8988T (cell line): ENCODE measurements at regions not wholly inside any gene's neighbourhood (a gene's known extent, or its start where the extent isn't known, plus 50 kb on each side); places are given as distances from the start of the nearest gene placed in this dataset.
"Not testable (repeated sequence)": the region's sequence is repeated elsewhere in the genome, so short reads cannot be mapped to it uniquely, and the experiment has no call there.

Source experiments
- DNase-seq: peaks from one replicate; pipeline ENCODE4 v3.0.0; 2011

DNA sequence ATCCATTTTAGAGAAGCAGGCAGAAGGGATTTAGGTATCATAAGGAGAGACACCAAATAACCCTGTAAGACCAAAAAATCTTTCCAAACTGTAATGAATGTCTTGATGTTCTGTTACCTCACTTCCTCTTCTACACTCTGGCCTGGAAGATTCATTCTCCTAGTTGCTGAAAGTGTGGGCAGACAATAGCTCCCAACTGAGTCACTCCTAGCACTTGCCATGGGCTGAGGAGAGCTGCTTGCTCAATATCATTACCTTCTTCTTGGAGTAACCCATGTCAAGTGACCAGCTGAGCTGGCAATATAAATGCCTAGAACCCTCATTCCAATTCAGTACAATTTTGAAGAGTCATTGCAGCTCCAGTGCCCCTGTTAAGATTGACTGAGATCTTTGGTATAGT lies 1985.5 kb upstream of the CDH6 start:
- no peak for DNase-seq

DNA sequence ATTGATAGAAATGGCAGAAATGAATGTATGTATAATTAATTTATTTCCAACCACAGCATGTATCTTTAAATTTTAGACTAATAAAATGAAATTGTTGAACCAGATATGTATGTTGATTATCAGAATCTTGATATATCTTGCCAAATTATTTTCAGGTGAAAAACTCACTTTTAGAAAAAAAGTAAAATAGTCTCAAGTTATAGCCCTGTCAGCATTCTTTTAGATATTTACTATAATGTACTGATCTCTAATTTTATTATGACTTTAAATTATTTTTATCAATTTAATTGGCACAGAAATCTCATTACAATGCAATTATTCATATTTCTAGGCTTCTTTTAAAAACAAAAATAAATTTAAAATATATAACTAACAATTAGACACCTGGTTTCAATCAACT lies 1990.4 kb upstream of the CDH6 start:
- no peak for DNase-seq

DNA sequence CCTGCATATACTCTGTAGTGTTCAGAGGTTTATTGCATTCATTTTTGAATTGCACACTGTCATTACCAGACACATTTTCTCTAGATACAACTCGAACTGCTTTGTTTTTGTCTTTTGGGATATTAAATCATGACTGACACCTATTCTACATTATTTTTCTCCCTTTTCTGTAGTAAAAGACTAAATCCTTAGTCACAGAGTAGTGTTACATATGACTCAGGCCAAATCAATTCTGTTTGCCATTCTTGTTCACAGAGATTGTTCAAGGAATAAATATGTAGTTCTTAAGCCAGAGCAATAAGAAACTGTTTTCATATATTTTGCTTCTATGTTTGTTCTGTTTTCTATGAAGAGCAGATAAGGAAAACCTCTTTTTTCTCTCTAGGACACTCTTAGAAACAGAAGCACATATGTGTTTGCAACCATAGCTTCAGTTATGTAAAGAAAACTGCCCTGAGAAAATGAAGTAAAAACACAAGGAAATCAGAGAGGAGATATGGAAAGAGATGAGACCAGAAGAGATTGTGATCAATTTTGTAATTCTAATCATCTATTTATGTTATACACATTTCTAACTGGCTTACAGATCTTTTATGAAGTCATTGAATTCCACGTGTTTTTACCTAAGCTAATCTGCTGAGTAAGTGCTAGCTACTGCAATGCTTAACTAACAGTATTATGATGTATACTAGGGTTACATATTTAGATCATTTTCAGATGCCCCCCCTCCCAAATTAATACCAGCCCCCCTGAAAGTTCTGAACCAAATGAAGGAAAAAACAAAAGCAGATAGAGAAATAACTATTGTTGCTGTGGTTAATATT lies 1995.6 kb upstream of the CDH6 start:
- peak; percentile 23 for DNase-seq

DNA sequence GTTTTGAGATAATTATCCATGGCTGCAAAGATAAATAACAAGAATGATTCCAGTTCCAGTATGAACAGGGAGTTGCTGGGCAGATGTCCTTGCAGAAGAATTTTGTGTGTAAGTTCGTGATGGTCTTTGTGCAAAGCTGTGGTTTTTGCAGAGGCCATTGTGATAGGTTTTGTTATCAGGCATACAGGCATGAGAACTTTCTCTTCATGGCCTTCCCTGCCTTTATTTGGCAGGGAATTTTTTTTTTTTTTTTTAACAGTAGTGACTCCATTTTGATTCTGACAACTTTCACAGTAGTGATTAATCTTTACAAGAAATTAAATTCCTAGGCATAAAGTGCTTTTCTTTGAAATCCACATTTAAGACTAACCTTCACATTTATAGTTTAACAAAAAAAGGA lies 1999.5 kb upstream of the CDH6 start:
- no peak for DNase-seq

DNA sequence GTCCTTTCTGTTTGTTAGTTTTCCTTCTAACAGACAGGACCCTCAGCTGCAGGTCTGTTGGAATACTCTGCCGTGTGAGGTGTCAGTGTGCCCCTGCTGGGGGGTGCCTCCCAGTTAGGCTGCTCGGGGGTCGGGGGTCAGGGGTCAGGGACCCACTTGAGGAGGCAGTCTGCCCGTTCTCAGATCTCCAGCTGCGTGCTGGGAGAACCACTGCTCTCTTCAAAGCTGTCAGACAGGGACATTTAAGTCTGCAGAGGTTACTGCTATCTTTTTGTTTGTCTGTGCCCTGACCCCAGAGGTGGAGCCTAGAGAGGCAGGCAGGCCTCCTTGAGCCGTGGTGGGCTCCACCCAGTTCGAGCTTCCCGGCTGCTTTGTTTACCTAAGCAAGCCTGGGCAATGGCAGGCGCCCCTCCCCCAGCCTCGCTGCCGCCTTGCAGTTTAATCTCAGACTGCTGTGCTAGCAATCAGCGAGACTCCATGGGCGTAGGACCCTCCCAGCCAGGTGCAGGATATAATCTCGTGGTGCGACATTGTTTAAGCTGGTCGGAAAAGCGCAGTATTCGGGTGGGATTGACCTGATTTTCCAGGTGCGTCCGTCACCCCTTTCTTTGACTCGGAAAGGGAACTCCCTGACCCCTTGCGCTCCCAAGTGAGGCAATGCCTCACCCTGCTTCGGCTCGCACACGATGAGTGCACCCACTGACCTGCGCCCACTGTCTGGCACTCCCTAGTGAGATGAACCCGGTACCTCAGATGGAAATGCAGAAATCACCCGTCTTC lies 2002.0 kb upstream of the CDH6 start:
- not testable (repeated sequence) for DNase-seq

DNA sequence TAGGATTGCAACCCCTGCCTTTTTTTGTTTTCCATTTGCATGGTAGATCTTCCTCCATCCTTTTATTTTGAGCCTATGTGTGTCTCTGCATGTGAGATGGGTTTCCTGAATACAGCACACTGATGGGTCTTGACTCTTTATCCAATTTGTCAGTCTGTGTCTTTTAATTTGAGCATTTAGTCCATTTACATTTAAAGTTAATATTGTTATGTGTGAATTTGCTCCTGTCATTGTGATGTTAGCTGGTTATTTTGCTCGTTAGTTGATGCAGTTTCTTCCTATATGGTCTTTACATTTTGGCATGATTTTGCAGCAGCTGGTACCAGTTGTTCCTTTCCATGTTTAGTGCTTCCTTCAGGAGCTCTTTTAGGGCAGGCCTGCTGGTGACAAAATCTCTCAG lies 2003.1 kb upstream of the CDH6 start:
- not testable (repeated sequence) for DNase-seq

DNA sequence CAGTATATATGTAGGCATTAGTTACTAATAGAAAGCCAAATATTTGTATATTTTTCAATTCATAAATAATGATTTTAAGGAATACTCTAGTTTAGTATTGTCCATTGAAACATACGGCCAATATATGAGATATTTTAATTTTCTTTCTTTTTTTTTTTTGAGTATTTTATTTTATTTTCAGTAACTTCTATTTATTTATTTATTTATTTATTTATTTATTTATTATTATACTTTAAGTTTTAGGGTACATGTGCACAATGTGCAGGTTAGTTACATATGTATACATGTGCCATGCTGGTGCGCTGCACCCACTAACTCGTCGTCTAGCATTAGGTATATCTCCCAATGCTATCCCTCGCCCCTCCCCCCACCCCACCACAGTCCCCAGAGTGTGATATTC lies 2007.1 kb upstream of the CDH6 start:
- DNase-seq = not testable (repeated sequence)

DNA sequence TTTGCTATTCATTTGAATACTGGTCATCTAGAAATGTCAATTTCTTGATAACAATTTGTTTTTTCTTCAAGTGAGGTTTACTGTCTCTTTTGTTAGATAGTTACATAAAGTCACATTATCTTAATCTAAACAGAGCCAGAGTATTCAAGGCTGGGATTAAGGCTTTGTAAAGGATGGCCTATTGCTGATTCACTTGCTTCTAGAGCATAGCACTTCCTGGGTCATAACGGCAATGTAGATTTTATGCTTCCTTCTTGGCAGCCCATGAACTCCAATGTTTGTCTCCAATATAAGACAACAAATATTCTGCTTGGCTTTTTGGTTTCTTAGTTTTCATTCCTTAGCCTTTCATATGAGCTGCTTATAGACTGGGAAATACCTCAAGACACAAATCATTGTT lies 2007.9 kb upstream of the CDH6 start:
- no peak for DNase-seq

DNA sequence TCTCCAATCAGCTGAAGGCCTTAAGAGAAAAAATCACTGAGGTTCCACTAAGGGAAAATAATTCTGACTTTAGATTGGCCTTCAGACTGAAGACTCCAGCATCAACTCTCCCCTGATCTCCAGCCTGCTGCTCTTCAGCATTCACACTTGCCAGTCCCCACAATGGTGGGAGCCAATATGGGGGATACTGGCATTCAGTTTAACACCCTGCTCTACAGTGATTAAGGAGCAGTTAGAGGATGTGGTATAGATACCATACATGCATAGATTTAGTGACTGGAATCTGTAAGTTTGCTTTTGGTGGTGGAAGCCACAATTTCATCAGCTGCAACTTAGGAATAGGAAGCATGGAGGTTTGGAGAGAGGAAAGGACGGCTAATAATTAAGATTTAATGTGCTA lies 2017.7 kb upstream of the CDH6 start:
- DNase-seq = no peak

DNA sequence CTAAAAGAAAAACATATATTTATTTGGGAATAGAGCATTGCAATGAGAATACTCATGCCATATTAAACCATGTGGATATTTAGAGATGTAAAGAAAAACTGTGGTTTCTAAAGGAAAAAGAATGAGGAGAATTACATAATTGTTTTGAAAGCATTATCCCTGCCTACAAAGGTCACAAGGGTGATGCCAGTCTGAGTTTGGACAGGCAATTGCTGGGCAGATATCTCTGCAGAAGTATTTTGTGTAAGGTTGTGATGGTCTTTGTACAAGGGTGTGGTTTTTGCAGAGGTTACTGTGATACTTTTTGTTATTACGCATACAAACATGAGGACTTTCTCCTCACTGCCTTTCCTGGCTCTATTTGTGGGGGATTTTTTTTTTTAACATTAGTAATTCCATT lies 2022.9 kb upstream of the CDH6 start:
- DNase-seq = no peak

DNA sequence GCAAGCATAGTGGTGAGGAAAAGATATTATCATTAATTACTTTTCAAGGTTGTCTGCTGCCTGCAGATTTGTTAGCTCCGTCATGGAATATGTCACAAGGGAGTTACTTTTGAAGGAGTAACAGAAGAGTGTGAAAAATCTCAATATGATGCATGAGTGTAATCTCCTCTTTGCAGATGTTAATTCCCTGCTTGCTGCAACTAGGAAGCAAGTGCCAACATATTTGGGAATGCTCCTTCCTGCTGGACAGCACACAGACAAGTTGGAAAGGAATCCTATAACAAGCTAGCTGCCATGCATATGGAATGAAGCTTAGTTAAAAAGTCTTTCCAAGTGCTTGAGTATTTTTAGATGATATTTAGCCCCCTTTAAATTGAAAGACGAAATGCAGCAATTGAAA lies 2023.6 kb upstream of the CDH6 start:
- DNase-seq = no peak

DNA sequence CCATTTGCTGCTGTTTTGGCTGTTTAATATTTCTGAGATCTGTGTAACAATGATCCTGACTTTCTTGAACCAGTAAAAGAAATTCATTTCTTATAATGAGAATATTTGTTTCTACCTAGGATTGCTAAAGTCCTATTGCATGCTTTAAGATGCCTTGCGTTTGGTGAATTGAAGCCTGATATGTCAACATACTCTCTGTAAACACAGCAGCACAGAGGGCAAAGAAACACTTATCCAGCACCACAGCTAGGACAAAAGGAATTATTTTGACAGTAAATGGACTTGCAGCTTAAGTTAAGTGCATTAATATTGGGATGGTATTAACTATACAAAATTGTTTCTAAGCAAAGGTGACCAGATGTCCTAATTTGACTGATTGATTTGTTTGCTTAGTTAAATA lies 2031.2 kb upstream of the CDH6 start:
- DNase-seq = no peak

DNA sequence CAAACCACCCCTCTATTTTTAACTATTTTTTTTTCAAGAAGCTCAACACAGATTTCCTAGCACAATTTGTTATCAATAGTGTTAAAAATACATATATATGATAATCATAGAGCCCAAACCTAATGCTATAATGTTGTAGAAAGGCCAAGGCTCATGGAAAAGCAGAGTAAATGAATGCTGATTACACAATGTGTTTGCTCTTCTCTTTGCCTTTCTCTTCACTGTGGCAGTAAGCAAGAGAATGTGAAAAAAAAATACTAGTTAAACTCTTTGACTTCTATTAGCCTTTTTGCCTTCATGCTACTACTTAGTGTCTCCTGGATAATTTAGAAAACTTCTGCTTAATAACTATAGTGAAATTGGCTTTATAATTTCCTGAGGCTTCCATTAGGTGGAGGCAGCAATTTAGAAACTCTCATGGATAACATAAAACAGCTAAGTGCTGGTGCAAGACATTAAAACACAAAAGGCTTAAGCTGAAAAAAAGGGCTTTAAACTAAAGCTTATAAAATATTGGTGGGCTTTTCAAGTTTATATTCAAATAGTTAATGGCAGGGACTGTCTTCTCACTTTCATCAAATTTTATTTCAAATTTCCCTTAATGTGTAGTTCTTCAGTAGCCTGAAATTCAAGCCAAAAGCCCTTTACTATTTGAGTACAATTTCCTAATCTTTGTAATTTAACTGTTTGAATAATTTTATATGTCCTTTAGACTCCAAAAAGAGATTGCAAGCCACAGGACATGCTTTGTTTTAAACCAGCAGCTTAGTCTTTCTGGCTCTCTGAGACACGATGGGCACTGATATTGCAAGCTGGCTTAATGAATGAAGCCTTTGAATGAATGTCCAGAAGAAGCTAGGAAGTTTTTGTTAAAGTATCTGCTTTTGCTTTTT lies 2031.8 kb upstream of the CDH6 start:
- no peak for DNase-seq

DNA sequence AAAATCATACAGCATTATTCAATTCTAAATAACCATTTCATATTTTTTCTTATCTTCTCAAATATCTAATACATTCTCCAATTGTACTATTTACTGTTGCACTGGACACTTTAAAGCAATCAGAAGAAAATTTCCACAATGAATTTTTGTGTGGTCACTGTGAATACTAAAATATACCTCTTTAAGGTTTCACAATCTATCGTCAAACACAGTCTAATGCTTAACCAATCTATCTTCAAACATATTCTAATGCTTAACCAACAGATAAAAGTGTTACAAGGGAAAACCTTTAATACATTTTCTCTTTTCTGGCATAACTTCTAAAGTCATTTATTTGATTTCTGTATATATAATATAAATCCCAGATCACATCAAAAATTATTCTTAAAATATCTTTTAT lies 2035.5 kb upstream of the CDH6 start:
- DNase-seq = no peak

DNA sequence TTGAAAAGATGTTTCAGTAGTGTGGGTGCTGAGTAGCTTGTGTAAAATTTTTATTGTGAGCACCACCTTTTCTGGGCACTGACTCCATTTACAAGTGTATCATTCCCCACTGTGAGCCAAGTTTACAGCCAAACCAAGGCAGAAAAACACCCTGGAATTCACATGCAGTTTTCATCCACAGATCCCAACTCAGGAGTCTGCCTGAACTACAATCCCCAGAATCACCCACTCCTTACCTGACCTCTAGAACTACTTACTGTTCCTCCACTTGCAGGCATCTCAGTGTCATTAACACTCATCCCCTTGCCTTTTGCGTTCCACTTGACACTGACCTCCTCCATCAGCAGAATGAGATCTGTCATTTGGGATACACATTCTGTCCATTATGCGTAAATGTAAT lies 2042.6 kb upstream of the CDH6 start:
- DNase-seq = no peak

DNA sequence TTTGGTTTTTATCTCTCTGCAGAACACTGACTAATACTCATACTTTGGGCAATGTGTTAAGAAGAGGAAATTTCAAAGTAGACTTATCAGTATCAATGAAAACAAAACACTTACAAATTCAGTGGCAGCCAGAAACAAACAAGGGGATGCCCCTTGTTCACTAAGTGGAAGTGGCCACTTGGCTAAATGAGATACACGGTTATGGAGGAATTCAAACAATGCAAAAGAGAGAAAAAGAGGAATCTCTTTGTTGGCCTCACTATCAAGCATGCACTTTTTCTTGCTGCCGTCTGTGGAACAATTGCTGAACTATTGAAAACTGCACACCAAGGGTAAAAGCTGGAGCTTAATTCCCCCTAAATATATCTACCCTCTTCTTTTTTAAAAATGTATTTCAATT lies 2044.9 kb upstream of the CDH6 start:
- DNase-seq = no peak

DNA sequence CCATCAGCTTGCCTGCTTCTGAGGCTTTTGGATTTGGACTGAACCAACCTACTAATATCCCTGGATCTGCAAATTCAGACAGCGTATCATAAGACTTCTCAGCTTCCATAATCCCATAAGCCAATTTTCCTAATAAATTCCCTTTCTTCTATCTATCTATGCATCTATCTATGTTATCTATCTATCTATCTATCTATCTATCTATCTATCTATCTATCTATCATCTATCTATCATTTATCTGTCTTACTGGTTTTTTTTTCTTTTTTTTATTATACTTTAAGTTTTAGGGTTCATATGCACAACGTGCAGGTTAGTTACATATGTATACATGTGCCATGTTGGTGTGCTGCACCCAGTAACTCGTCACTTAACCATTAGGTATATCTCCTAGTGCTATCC lies 2045.4 kb upstream of the CDH6 start:
- no peak for DNase-seq

DNA sequence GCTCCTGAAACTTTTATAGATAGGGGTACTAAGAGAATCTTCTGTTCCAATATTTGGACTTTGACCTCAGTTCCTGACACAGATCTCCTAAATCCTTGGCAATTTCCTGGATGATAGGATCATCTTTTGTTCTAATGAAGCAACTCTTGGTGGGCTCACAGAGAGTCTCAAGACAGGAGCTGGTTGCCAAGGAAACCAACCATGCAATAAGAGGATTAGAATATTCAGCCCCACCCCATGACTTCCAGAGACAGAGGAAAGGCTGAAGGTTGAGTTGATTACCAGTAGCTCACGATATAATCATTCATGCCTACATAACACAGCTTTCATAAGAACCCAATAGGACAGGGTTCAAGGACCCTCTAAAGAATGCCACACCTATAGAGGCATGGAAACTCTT lies 2050.2 kb upstream of the CDH6 start:
- DNase-seq = no peak

DNA sequence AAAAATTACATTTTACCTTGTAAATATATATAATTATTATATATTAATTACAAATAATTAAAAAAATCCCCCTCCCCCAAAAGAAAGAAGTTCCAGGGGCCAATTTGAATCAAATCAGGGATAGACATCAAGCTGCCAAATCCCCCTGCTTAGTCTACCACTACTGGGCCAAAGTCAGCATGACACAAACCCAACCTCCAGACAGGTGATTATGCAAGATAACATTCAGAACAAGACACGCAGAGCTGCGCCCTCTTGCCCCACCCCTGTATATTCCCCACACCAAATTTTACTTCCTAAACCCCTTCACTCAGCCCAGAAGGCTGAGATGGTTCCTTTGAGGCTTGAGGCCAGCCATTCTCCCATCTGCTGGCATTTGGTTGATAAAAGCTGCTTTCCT lies 2059.1 kb upstream of the CDH6 start:
- DNase-seq = no peak

DNA sequence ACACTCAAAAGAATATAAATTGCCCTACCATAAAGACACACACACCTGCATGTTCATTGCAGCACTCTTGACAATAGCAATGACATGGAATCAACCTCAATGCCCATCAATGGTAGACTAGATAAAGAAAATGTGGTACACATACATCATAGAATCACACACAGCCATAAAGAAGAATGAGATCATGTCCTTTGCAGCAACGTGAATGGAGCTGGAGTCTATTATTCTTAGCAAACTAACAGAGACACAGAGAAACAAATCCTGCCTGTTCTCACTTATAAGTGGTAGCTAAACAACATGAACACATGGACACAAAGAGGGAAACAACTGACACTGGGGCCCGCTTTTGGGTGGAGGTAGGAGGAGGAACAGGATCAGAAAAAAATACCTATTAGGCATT lies 2062.2 kb upstream of the CDH6 start:
- DNase-seq = no peak

DNA sequence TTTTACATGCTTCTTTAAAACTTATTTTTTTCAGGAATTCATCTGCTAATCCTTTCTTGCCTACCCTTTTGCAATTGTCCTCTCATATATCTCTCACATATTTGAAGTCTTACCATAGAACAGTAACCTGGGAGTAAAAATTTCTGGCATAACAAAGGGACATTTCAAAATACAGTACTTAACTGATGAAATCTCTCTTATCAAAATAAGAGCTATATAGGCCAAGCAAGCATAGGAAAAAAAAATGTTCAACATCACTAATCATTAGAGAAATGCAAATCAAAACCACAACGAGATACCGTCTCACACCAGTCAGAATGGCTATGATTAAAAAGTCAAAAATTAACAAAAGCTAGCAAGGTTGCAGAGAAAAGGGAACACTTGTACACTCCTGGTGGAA lies 2062.7 kb upstream of the CDH6 start:
- no peak for DNase-seq

DNA sequence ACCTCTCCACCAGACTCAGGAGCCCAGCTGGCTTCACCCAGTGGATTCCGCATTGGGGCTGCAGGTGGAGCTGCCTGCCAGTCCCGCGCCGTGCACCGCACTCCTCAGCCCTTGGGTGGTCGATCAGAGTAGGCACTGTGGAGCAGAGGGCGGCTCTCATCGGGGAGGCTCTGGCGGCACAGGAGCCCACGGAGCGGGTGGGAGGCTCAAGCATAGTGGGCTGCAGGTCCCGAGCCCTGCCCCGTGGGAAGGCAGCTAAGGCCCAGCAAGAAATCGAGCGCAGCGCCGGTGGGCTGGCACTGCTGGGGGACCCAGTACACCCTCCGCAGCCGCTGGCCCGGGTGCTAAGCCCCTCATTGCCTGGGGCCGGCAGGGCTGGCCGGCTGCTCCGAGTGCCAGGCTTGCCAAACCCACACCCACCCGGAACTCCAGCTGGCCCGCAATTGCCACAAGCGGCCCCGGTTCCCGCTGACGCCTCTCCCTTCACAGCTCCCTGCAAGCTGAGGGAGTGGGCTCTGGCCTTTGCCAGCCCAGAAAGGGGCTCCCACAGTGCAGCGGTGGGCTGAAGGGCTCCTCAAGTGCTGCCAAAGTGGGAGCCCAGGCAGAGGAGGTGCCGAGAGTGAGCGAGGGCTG lies 2065.8 kb upstream of the CDH6 start:
- DNase-seq = not testable (repeated sequence)

DNA sequence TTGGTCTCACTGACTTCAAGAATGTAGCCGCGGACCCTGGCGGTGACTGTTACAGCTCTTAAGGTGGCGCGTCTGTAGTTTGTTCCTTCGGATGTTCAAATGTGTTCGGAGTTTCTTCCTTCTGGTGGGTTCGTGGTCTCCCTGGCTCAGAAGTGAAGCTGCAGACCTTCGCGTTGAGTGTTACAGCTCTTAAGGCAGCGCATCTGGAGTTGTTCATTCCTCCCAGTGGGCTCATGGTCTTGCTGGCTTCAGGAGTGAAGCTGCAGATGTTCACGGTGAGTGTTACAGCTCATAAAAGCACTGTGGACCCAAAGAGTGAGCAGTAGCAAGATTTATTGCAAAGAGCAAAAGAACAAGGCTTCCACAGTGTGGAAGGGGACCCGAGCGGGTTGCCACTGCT lies 2067.0 kb upstream of the CDH6 start:
- not testable (repeated sequence) for DNase-seq
